Psoas muscle (tissue), 7 donors: ENCODE measurements at regions not wholly inside any gene's neighbourhood (a gene's known extent, or its start where the extent isn't known, plus 50 kb on each side); places are given as distances from the start of the nearest gene placed in this dataset.

Experiments used
- ATAC-seq, 4 donors: fragments of 200-7000 bp; cut with Tn5 transposase; one replicate each; pipeline ENCODE4 v1.9.1; 2020; ENCODE audit warnings: moderate library complexity in 3 of 4, mild to moderate bottlenecking in 2 of 4
- DNase-seq, 2 donors: peaks; one replicate each; pipeline ENCODE4 v3.0.0-alpha.2; 2020
- H3K27ac ChIP-seq: fragments of 200-600 bp; one replicate; pipeline ENCODE4 v1.8.0; 2022
- H3K27me3 ChIP-seq, 3 donors: fragments of 200-600 bp in 1 of 3; one replicate each; pipeline versions ENCODE4 v1.6.1 to v1.8.0; 2013 to 2022; ENCODE audit warnings: low read length in 2 of 3, mild to moderate bottlenecking in 2 of 3, moderate library complexity in 1 of 3; ENCODE audit not compliant: insufficient read depth in 3 of 3
- H3K36me3 ChIP-seq, 2 donors: fragments of 200-600 bp in 1 of 2; one replicate each; pipeline versions ENCODE4 v1.6.1 to v1.8.0; 2013 to 2022; ENCODE audit warnings: low read depth in 1 of 2, mild to moderate bottlenecking in 1 of 2, moderate library complexity in 1 of 2; ENCODE audit not compliant: insufficient read depth in 1 of 2
- H3K4me1 ChIP-seq: fragments of 200-600 bp; one replicate; pipeline ENCODE4 v1.8.0; 2022
- H3K4me3 ChIP-seq: fragments of 200-600 bp; one replicate; pipeline ENCODE4 v1.8.0; 2022; ENCODE audit warnings: mild to moderate bottlenecking
- H3K9me3 ChIP-seq: fragments of 200-600 bp; one replicate; pipeline ENCODE4 v1.8.0; 2022
- WGBS, 3 donors: extraction: QIAGEN DNeasy Blood & Tissue Kit; methylation state at CpG; one replicate each; pipeline versions ENCODE4 v1.1.6 to v1.1.7; 2013; 5-methylcytosine and 5-hydroxymethylcytosine counted together
- intact Hi-C, 2 donors: fragments of 100-400 bp; cut with DNase I; formaldehyde crosslinking; loops; one replicate each; pipeline versions ENCODE4 v1.11.0 to v1.14.2; 2022
- TF ChIP-seq, protein P1 (sequence below): fragments of 200-600 bp; IDR thresholded peaks from one replicate; pipeline ENCODE4 v1.8.0; 2022; ENCODE audit warnings: antibody characterized with exemption
- donor health status: healthy with polysubstance abuse.
- donor health status: DM: no; HTN: no; CAD: no; lungs with moderate emphysema.
- donor health status: Bipolar disorder and iron deficiency.
- donor health status: healthy.
- donor health status: DM: yes; HTN: yes; CAD: no.
- donor health status: DM: no; HTN: no; CAD: no.
- donor health status: DM: yes; HTN: yes; CAD: no.

DNA sequence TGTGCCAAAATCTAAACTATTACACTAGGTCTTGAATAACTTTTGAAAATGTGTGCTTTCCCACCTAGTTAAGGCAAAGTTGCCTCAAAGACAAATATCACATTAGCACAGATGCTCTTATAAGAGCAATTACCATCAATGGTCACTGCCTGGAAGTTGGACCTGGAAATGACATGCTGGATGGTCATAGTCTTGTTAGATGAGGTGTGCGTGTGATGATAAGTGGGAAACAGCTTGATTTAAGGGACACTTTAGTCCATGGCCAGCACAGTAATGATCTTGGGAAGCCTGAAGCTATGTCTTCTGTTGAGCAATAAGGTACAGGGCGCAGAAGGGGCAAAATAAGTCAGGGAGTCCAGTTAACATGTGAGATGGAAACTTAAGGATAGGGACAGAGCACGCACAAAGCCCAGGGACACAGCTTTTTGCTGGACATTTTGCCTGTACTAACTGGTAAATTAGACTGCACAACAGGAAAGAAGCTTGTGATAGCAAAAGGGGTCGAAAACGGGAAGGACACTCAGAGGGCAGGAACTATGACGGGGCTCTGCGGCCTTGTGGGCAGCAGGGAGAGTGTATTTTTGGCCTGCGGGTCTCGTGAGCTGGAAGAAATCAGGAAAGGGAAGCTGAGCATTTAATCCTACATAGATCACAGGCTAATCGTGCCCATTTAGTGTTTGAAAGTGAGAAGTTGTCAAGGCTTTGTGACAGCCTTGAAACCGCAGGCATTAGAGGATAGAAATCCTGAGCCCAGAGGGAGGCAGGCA, 66.7 kb upstream of the BMP2 start:
- no peaks in the 10 kb centered on the region for H3K9me3 ChIP-seq
- no peak overlapping the region for H3K4me3 ChIP-seq
- TF ChIP-seq, protein P1, sequence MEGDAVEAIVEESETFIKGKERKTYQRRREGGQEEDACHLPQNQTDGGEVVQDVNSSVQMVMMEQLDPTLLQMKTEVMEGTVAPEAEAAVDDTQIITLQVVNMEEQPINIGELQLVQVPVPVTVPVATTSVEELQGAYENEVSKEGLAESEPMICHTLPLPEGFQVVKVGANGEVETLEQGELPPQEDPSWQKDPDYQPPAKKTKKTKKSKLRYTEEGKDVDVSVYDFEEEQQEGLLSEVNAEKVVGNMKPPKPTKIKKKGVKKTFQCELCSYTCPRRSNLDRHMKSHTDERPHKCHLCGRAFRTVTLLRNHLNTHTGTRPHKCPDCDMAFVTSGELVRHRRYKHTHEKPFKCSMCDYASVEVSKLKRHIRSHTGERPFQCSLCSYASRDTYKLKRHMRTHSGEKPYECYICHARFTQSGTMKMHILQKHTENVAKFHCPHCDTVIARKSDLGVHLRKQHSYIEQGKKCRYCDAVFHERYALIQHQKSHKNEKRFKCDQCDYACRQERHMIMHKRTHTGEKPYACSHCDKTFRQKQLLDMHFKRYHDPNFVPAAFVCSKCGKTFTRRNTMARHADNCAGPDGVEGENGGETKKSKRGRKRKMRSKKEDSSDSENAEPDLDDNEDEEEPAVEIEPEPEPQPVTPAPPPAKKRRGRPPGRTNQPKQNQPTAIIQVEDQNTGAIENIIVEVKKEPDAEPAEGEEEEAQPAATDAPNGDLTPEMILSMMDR: no peak
- WGBS, 3 donors: 61 to 70% (median 63%) methylated on average over 11 of the region's 11 CpGs
- no peak overlapping the region for H3K27ac ChIP-seq
- no peaks in the 10 kb centered on the region for H3K27me3 ChIP-seq
- H3K4me1 ChIP-seq: no peaks in the 10 kb centered on the region
- intact Hi-C loops: no loop called here
- no peaks in the 10 kb centered on the region for H3K36me3 ChIP-seq
- peak; percentile 29 to 64 for DNase-seq
- peak in 1 of 4 donors; percentile 42 for ATAC-seq

DNA sequence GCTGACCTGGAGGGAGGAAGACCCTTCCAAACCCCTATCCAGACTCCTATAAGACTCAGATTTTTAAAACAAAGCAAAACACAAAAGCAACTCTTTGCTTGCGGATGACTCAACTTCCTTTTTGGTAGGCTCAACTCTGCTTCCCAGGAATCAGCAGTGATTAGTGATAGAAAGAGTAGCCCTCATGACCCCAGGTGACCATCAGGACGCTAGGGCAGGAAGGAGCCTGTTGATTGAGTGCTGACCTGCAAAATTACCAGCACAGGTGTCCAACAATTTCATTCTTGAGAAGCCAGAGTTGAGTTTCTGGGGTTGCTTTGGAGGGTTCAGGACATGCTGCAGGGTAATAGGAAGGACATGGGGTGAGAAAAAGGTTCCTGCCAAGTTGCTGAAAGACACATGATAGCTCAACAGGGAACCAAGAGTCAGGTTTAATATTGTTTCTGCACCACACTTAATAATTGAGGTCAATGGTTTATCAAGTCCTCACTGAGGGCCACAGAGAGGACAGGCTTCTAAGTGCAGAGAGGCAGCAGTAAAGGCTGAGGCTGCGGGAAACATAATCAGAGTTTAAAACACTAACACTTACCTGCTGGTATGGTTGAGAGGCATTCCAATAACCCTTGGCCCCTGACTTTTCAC, 67.4 kb upstream of the BMP2 start:
- Histone ChIP-seq H3K27me3 (no peaks in the 10 kb centered on the region), H3K27ac (no peak overlapping the region), H3K36me3 (no peaks in the 10 kb centered on the region), H3K4me1 (no peaks in the 10 kb centered on the region), H3K9me3 (no peaks in the 10 kb centered on the region), H3K4me3 (no peak overlapping the region)
- ATAC-seq (no peak), DNase-seq (no peak)
- intact Hi-C loops: no loop called here
- TF ChIP-seq, protein P1: no peak
- WGBS, 3 donors: 63 to 78% (median 70%) methylated on average over 3 of the region's 3 CpGs

DNA sequence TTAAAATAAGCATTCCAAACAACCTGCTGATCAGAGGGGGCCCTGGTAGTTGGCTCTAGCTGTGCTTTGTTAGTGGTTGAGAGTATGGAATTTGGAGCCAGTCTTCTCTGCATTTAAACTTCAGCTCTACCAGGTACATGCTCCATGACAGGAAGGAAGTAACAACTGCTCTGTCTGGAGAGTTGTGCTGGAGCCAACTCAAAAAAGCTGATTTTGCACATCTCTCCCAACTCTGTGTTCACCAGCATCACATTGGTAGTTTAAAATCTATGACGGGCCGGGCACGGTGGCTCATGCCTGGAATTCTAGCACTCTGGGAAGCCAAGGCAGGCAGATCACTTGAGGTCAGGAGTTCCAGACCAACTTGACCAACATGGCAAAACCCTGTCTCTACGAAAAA, 68.8 kb upstream of the BMP2 start:
- H3K27me3 ChIP-seq: no peaks in the 10 kb centered on the region
- H3K9me3 ChIP-seq: no peaks in the 10 kb centered on the region
- no peak for ATAC-seq
- no peak overlapping the region for H3K27ac ChIP-seq
- TF ChIP-seq, protein P1: no peak
- no peaks in the 10 kb centered on the region for H3K4me1 ChIP-seq
- no peaks in the 10 kb centered on the region for H3K36me3 ChIP-seq
- DNase-seq: no peak
- intact Hi-C loops: no loop called here
- H3K4me3 ChIP-seq: no peak overlapping the region
- WGBS, 3 donors: 39 to 47% (median 39%) methylated on average over 4 of the region's 4 CpGs

DNA sequence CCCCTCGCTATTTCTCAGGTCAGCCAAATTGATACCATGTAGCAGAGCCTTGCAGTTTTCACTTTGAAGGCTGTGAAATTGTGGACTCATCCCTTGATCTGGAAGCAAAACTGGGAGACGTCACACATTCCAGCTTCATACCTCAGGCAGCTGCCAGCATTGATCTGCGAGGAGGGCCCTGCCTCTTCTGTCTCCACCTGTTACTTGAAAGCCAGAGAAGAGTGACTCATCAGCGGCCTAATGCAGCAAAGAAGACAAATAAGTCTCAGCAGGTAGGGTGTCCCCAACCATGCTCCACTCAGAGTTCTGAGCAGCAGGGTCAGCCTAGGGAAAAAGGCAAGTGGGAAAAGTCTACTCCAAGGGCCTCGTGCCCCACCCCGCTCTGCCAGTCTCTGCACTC, 69.4 kb upstream of the BMP2 start:
- ATAC-seq: no peak
- intact Hi-C loops: no loop called here
- Histone ChIP-seq H3K27ac (no peak overlapping the region), H3K27me3 (no peaks in the 10 kb centered on the region), H3K4me1 (no peaks in the 10 kb centered on the region), H3K9me3 (no peaks in the 10 kb centered on the region), H3K36me3 (no peaks in the 10 kb centered on the region), H3K4me3 (no peak overlapping the region)
- TF ChIP-seq, protein P1: no peak
- 51 to 60% (median 59%) methylated on average over 6 of the region's 6 CpGs for WGBS, 3 donors
- no peak for DNase-seq
